HG03196 (cell line): ENCODE measurements at regions not wholly inside any gene's neighbourhood (a gene's known extent, or its start where the extent isn't known, plus 50 kb on each side); places are given as distances from the start of the nearest gene placed in this dataset.
"Not testable (repeated sequence)": the region's sequence is repeated elsewhere in the genome, so short reads cannot be mapped to it uniquely, and the experiment has no call there.

ENCODE experiments used
- ATAC-seq: cut with Tn5 transposase; IDR thresholded peaks from one replicate; pipeline ENCODE4 v1.9.1; 2021; ENCODE audit not compliant: unreplicated experiment

GRCh38 chr3:135549928-135550494, 415.5 kb upstream of the PPP2R3A start:
- no peak for ATAC-seq

- ATAC-seq = no peak
These were observed 409.4 kb upstream of the PPP2R3A start for GRCh38 chr3:135556174-135556573.

- ATAC-seq = no peak
These were observed 407.3 kb upstream of the PPP2R3A start for GRCh38 chr3:135558150-135558783.

- no peak for ATAC-seq
These were observed 406.6 kb upstream of the PPP2R3A start for GRCh38 chr3:135558906-135559305.

GRCh38 chr3:135559802-135560201, 405.7 kb upstream of the PPP2R3A start:
- no peak for ATAC-seq

- ATAC-seq = no peak
These were observed 404.7 kb upstream of the PPP2R3A start for GRCh38 chr3:135560847-135561246.

GRCh38 chr3:135564696-135565095, 400.8 kb upstream of the PPP2R3A start:
- no peak for ATAC-seq

- no peak for ATAC-seq
These were observed 400.0 kb upstream of the PPP2R3A start for GRCh38 chr3:135565546-135565945.

GRCh38 chr3:135567223-135567622, 398.3 kb upstream of the PPP2R3A start:
- no peak for ATAC-seq

- ATAC-seq = no peak
These were observed 388.8 kb upstream of the PPP2R3A start for GRCh38 chr3:135576751-135577150.

GRCh38 chr3:135581806-135582205, 383.7 kb upstream of the PPP2R3A start:
- ATAC-seq = no peak

- ATAC-seq = no peak
These were observed 382.7 kb upstream of the PPP2R3A start for GRCh38 chr3:135582800-135583199.

GRCh38 chr3:135596563-135596962, 369.0 kb upstream of the PPP2R3A start:
- no peak for ATAC-seq

GRCh38 chr3:135597855-135598254, 367.7 kb upstream of the PPP2R3A start:
- ATAC-seq = no peak

- no peak for ATAC-seq
These were observed 366.9 kb upstream of the PPP2R3A start for GRCh38 chr3:135598597-135598996.

- not testable (repeated sequence) for ATAC-seq
These were observed 361.0 kb upstream of the PPP2R3A start for GRCh38 chr3:135604512-135604911.

- ATAC-seq = no peak
These were observed 347.4 kb upstream of the PPP2R3A start for GRCh38 chr3:135618123-135618522.

GRCh38 chr3:135621184-135621920, 344.2 kb upstream of the PPP2R3A start:
- ATAC-seq = no peak

- no peak for ATAC-seq
These were observed 343.3 kb upstream of the PPP2R3A start for GRCh38 chr3:135622215-135622614.

- no peak for ATAC-seq
These were observed 342.9 kb upstream of the PPP2R3A start for GRCh38 chr3:135622656-135623055.

- no peak for ATAC-seq
These were observed 342.0 kb upstream of the PPP2R3A start for GRCh38 chr3:135623558-135623957.

GRCh38 chr3:135627057-135627456, 338.5 kb upstream of the PPP2R3A start:
- ATAC-seq = no peak
